ENCODE measurements at regions not wholly inside any gene's neighbourhood (a gene's known extent, or its start where the extent isn't known, plus 50 kb on each side); places are given as distances from the start of the nearest gene placed in this dataset.

DNA sequence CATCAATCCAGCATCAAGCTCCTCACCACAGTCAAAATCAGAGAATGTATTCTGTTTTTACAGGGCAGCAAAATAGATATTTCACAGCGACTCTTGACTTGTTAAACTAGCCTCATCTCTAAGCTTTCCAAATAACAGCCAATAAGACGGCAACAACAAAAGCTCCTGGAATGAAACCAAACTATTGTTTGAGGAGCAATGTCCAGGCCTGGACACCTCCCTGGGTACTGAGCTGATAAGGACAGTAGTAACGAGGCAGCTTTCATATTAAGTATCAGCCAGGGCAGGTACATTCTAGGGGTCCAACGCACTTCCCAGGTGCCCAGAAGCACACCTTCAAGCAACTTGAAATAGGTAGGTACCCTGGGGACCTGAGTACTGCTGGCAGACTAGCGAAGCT, 260.3 kb downstream of the ENC1 start:
- no peak overlapping the region for H3K4me3 Mint-ChIP-seq (ENCODE audit: low read depth, unreplicated experiment)
- no TSS peak for BruUV-seq (replicated peaks)
- H3K9me3 Mint-ChIP-seq (ENCODE audit: low read depth, unreplicated experiment) = no peaks in the 10 kb centered on the region
- no peaks in the 10 kb centered on the region for H3K27me3 Mint-ChIP-seq (ENCODE audit: unreplicated experiment)
- no peaks in the 10 kb centered on the region for H3K36me3 Mint-ChIP-seq (ENCODE audit: insufficient read depth, unreplicated experiment)
- CTCF ChIA-PET = interaction anchor here (0.9 kb wide), 1 partner anchor 38 kb away, joined by 3 read pairs; no protein-coding TSS in a partner anchor
- intact Hi-C loops (cut with micrococcal nuclease; ENCODE audit: unreplicated experiment) = no loop called here
- H3K27ac Mint-ChIP-seq (ENCODE audit: unreplicated experiment) = no peak overlapping the region
- no peak for DNase-seq
- peaks cover 18% of the 10 kb centered on the region for H3K4me1 Mint-ChIP-seq (ENCODE audit: low read depth, unreplicated experiment)
- TF ChIP-seq CTCF (IDR thresholded peaks at IDR 0.05; ENCODE audit: unreplicated experiment) = no peak

- intact Hi-C loops (cut with micrococcal nuclease; ENCODE audit: unreplicated experiment) = no loop called here
- Mint-ChIP-seq H3K4me3 (ENCODE audit: low read depth, unreplicated experiment) (no peak overlapping the region), H3K27me3 (ENCODE audit: unreplicated experiment) (no peaks in the 10 kb centered on the region), H3K4me1 (ENCODE audit: low read depth, unreplicated experiment) (peaks cover under 1% of the 10 kb centered on the region), H3K9me3 (ENCODE audit: low read depth, unreplicated experiment) (no peaks in the 10 kb centered on the region), H3K27ac (ENCODE audit: unreplicated experiment) (no peak overlapping the region), H3K36me3 (ENCODE audit: insufficient read depth, unreplicated experiment) (no peaks in the 10 kb centered on the region)
- CTCF ChIA-PET = no interaction called here
- no TSS peak for BruUV-seq (replicated peaks)
- TF ChIP-seq CTCF (IDR thresholded peaks at IDR 0.05; ENCODE audit: unreplicated experiment) = no peak
- DNase-seq = no peak
Observed at GRCh38 chr5:74378464-74378863, 262.1 kb downstream of the ENC1 start.

DNA sequence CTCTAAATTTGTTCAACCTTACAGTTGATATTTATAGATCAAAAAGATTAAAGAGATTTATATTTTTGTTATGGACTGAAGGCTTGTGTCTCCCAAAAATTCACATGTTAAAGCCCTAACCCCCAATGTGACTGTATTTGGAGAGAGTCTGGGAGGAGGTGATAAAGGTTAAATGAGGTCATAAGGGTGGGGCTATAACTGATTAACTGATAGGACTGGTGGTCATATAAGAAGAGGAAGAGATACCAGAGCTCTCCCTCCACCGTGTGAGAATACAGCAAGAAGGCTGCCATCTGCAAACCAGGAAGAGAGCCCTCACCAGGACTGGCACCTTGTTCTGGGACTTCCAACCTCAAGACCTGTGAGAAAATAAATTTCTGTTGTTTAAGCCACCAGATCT, 264.3 kb downstream of the ENC1 start:
- intact Hi-C loops (cut with micrococcal nuclease; ENCODE audit: unreplicated experiment) = no loop called here
- no peaks in the 10 kb centered on the region for H3K27me3 Mint-ChIP-seq (ENCODE audit: unreplicated experiment)

GRCh38 chr5:74375271-74375670, 265.3 kb downstream of the ENC1 start:
- Mint-ChIP-seq H3K27ac (ENCODE audit: unreplicated experiment) (no peak overlapping the region), H3K9me3 (ENCODE audit: low read depth, unreplicated experiment) (no peaks in the 10 kb centered on the region), H3K36me3 (ENCODE audit: insufficient read depth, unreplicated experiment) (no peaks in the 10 kb centered on the region), H3K4me3 (ENCODE audit: low read depth, unreplicated experiment) (no peak overlapping the region), H3K4me1 (ENCODE audit: low read depth, unreplicated experiment) (no peaks in the 10 kb centered on the region), H3K27me3 (ENCODE audit: unreplicated experiment) (no peaks in the 10 kb centered on the region)
- CTCF ChIA-PET = no interaction called here
- DNase-seq = no peak
- no TSS peak for BruUV-seq (replicated peaks)
- no peak for TF ChIP-seq CTCF (IDR thresholded peaks at IDR 0.05; ENCODE audit: unreplicated experiment)
- intact Hi-C loops (cut with micrococcal nuclease; ENCODE audit: unreplicated experiment) = no loop called here

More for the DNA sequence above, 264.3 kb downstream of the ENC1 start:
- CTCF ChIA-PET = no interaction called here
- no TSS peak for BruUV-seq (replicated peaks)
- H3K4me1 Mint-ChIP-seq (ENCODE audit: low read depth, unreplicated experiment) = no peaks in the 10 kb centered on the region
- TF ChIP-seq CTCF (IDR thresholded peaks at IDR 0.05; ENCODE audit: unreplicated experiment) = no peak
- H3K36me3 Mint-ChIP-seq (ENCODE audit: insufficient read depth, unreplicated experiment) = no peaks in the 10 kb centered on the region
- H3K9me3 Mint-ChIP-seq (ENCODE audit: low read depth, unreplicated experiment) = no peaks in the 10 kb centered on the region
- no peak for DNase-seq
- H3K27ac Mint-ChIP-seq (ENCODE audit: unreplicated experiment) = no peak overlapping the region
- no peak overlapping the region for H3K4me3 Mint-ChIP-seq (ENCODE audit: low read depth, unreplicated experiment)

All from Calu3 (cell line).